DMS79 (cell line): ENCODE measurements at regions not wholly inside any gene's neighbourhood (a gene's known extent, or its start where the extent isn't known, plus 50 kb on each side); places are given as distances from the start of the nearest gene placed in this dataset.
"Not testable (repeated sequence)": the region's sequence is repeated elsewhere in the genome, so short reads cannot be mapped to it uniquely, and the experiment has no call there.

ENCODE experiments used
- DNase-seq: peaks from one replicate; lab custom pipeline; 2025; lab: John Stamatoyannopoulos, UW

GRCh38 chr11:15845261-15845660 is 511.1 kb downstream of the SOX6 start:
- no peak for DNase-seq

- DNase-seq: no peak
Observed at GRCh38 chr11:15848631-15849168, 507.6 kb downstream of the SOX6 start.

DNA sequence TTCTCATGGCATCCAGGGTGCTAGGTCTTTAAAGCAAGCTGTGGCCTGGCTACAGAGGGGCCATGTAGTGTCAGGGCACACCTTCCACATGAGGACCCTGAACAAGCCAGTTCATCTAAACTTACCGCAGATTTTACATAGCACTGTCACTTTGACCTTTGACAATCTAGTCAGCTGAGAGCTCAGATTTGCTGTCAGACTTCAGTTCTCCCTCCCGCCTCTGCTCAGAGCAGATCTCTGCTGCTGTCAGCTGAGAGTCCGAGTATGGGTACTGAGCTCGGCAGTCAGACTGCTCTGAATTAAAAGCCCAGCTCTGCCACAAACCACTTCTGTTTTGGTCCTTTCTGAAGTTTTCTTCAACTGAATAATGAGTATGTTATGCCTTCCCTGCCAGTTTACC is 507.1 kb downstream of the SOX6 start:
- DNase-seq: no peak

DNA sequence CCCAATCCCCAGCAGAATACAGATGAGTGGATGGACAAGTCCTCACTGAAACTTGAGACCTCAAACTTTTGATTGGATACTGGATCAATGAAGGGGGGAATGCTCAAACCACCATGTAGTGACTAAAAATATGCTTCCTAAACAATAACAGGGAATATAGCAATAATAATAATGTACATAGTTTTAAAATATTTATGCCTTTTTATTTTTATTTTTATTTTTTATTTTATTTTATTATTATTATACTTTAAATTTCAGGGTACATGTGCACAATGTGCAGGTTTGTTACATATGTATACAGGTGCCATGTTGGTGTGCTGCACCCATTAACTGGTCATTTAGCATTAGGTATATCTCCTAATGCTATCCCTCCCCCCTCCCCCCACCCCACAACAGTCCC is 506.0 kb downstream of the SOX6 start:
- DNase-seq: not testable (repeated sequence)

DNA sequence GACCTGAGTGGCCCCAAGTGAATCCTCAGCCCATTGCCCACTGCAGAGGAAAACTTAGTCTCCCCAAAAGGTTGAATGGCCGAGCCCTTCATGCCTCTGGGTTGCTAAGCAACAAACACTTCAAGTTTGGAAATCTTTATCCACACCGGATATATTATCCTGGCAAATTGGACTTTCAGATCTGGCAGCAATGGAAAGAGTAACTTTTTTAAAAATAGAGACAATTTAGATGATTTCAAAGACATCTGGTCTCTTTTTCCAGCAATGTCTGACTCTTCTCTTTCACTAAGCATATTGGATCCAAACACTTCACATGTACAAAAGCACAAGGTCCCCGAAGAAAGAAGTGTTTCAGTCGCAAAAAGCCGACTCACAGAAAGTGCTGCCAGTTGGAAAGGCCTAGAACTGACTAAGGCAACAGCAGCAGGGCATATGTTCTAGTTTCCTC is 505.3 kb downstream of the SOX6 start:
- no peak for DNase-seq

- no peak for DNase-seq
Observed at GRCh38 chr11:15852179-15852578, 504.2 kb downstream of the SOX6 start.

DNA sequence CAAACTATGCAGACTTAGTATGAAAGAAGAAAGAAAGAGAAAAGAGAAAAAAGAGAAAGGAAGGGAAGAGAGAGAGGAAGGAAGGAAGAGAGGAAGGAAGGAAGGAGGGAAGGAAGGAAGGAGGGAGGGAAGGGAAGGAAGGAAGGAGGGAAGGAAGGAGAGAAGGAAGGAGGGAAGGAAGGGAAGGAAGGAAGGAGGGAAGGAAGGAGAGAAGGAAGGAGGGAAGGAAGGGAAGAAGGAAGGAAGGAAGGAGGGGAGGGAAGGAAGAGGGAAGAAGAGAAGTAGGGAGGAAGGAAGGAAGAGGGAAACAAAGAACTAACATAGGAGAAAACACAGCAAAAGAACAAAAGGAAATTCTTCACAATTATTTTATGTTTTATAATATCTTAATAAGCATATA is 502.1 kb downstream of the SOX6 start:
- no peak for DNase-seq

GRCh38 chr11:15858881-15859280 is 497.5 kb downstream of the SOX6 start:
- no peak for DNase-seq

- no peak for DNase-seq
Observed at GRCh38 chr11:15859411-15859810, 496.9 kb downstream of the SOX6 start.

DNA sequence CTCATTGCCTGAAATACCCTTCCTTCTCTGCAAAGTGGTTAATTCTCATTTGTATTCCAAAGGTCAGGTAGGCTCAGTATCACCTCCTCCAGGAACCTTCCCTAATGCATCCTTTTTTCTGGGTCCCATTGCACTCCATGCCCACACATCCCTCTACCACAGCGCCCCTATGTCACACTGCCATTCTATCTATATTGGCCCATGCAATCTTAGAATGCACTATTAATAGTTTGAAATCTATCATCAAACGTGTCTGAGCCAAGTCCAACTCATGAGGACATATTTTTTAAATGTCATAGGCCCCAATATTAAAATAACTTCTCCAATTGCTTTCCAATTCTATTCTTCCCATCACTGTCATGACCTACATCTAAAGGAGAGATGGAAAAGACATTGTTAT is 495.1 kb downstream of the SOX6 start:
- no peak for DNase-seq

DNA sequence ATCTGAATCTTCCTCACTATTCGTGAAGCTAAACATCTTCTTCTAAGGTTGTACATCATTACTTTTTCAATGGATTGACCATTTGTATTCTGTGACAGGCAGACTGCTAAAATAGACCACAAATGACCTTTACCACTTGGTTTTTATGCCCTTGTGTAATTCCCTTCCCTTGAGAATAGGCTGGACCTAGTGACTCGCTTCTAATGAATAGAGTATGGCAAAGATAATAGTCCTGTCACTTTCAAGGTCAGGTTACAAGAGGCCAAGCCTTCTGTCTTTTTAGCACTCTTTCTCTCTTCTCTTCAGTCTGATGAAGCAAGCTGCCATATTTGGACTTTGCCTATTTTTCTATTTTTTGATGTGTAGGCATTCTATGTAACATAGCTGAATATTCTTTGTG is 492.9 kb downstream of the SOX6 start:
- no peak for DNase-seq

- DNase-seq: no peak
Observed at GRCh38 chr11:15864026-15864805, 492.1 kb downstream of the SOX6 start.

DNA sequence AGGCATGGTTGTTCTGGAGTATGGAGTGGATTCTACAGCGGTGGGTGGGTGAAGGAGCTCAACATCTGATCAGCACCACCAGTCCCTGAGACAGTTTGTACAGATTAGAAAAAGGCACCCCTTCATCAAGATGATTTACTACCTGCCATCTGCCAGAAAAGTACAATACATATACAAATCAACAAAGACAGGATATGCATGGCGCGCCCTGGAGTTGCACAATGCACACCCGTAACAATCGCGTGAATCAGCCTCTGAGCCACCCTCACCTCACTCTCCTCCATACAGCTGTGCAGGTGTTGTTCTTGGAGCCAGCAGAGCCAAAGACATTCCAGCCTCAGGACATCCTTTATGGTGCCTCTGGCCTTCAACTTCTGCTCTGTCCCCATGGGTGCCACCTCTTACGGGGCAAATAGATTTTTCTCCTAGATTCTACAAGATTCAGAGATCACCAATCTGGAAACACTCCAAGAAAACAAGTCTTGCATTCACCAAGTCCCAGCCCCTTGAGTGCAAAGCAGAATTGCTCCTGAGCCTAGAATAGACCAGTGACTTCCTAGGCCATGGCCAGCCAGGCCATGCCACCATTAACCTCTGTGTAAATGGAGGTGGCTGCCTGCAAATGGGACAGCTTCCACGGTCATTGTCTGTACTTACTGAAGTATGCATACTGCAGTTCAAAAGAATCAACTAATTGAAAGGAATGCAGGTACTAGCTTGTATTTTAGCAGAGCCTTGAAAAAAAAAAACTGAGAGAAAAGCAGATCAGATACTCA is 490.9 kb downstream of the SOX6 start:
- DNase-seq: no peak

- DNase-seq: no peak
Observed at GRCh38 chr11:15867871-15868270, 488.5 kb downstream of the SOX6 start.

GRCh38 chr11:15870911-15871310 is 485.4 kb downstream of the SOX6 start:
- DNase-seq: no peak

- DNase-seq: no peak
Observed at GRCh38 chr11:15871904-15872626, 484.3 kb downstream of the SOX6 start.

- no peak for DNase-seq
Observed at GRCh38 chr11:15873501-15873900, 482.8 kb downstream of the SOX6 start.

DNA sequence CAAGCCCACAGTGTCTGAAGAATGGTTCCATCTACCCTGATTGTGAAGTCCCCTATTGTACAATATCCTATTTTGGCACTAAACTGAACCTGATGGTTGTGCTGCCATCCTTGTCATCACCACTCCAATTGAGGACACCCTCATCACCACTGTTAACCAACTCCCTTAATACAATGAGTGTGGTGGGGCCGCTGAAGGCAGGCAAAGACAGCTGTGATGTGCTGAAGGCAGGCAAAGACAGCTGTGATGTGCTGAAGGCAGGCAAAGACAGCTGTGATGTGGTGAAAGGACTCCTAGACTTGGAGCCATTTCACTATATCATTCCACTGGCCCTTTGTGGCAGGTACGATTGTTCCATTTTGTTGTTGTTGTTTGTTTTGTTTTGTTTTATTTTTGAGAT is 481.6 kb downstream of the SOX6 start:
- DNase-seq: no peak

GRCh38 chr11:15875393-15875792 is 481.0 kb downstream of the SOX6 start:
- DNase-seq: no peak

GRCh38 chr11:15875943-15876342 is 480.4 kb downstream of the SOX6 start:
- DNase-seq: no peak

GRCh38 chr11:15878756-15879155 is 477.6 kb downstream of the SOX6 start:
- DNase-seq: no peak

DNA sequence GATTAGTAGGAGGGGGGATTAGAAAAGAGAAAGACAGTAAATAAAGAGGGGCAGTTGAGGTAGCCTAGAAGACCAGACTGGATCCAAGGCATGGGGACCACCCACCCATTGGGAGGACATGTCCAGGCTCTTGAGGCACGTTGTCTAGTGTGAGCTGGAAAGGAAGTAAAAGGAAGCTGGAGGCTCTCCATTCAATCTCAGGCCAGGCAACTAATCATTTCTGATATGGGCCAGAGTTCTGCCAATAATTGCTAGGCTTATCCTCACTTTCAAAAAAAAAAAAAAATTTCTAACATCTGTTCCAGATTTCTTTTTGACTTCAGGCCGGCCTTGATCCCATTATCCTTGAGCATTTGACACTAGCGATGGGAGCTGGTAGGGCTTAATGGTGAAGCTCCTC is 476.1 kb downstream of the SOX6 start:
- no peak for DNase-seq
